Astrocyte (in vitro differentiated cells and primary cell): ENCODE measurements at regions not wholly inside any gene's neighbourhood (a gene's known extent, or its start where the extent isn't known, plus 50 kb on each side); places are given as distances from the start of the nearest gene placed in this dataset.

Experiments
- DNase-seq: peaks from one replicate; pipeline ENCODE4 v3.0.0-alpha.2; 2010; ENCODE audit warnings: low read depth
- FAIRE-seq: peaks from 2 replicates; lab custom pipeline; 2011; peaks lifted over from hg19 to GRCh38; lab: Jason Lieb, UNC
- H2AFZ ChIP-seq: 2 replicates; pipeline ENCODE4 v1.6.0; 2012; ENCODE audit warnings: low read depth, low read length, inconsistent platforms
- H3K27ac ChIP-seq: 2 replicates; pipeline ENCODE4 v1.5.1; 2011; ENCODE audit warnings: low read depth, low read length, inconsistent platforms
- H3K27me3 ChIP-seq: 2 replicates; pipeline ENCODE4 v1.6.0; 2011; ENCODE audit warnings: low read length, inconsistent platforms; ENCODE audit not compliant: insufficient read depth
- H3K36me3 ChIP-seq: 2 replicates; pipeline ENCODE4 v1.5.1; 2011; ENCODE audit warnings: low read length, inconsistent platforms; ENCODE audit not compliant: insufficient read depth
- H3K4me1 ChIP-seq: 2 replicates; pipeline ENCODE4 v1.5.1; 2011; ENCODE audit warnings: low read length, inconsistent platforms; ENCODE audit not compliant: insufficient read depth
- H3K4me2 ChIP-seq: 2 replicates; pipeline ENCODE4 v1.6.0; 2012; ENCODE audit warnings: low read length, inconsistent platforms
- H3K4me3 ChIP-seq: 2 replicates; pipeline ENCODE4 v1.5.1; 2011; ENCODE audit warnings: low read depth, mild to moderate bottlenecking, low read length, inconsistent platforms; ENCODE audit not compliant: insufficient read depth
- H3K79me2 ChIP-seq: 2 replicates; pipeline ENCODE4 v1.6.0; 2012; ENCODE audit warnings: mild to moderate bottlenecking, low read length, inconsistent platforms; ENCODE audit not compliant: insufficient read depth
- H3K9ac ChIP-seq: 2 replicates; pipeline ENCODE4 v1.6.0; 2012; ENCODE audit warnings: mild to moderate bottlenecking, low read length, inconsistent platforms
- H3K9me3 ChIP-seq: 2 replicates; pipeline ENCODE4 v1.5.1; 2012; ENCODE audit warnings: low read depth, mild to moderate bottlenecking, low read length, inconsistent platforms; ENCODE audit not compliant: insufficient read depth
- H4K20me1 ChIP-seq: 2 replicates; pipeline ENCODE4 v1.6.0; 2012; ENCODE audit warnings: low read length, inconsistent platforms; ENCODE audit not compliant: insufficient read depth
- H3K27ac Mint-ChIP-seq: one replicate; pipeline ENCODE4 v1.8.0; 2021; ENCODE audit warnings: mild to moderate bottlenecking, mixed read lengths; ENCODE audit not compliant: unreplicated experiment
- H3K27me3 Mint-ChIP-seq: one replicate; pipeline ENCODE4 v1.8.0; 2021; ENCODE audit warnings: low read depth, mixed read lengths; ENCODE audit not compliant: unreplicated experiment
- H3K36me3 Mint-ChIP-seq: one replicate; pipeline ENCODE4 v1.8.0; 2021; ENCODE audit warnings: low read depth, mixed read lengths; ENCODE audit not compliant: unreplicated experiment
- H3K4me1 Mint-ChIP-seq: one replicate; pipeline ENCODE4 v1.8.0; 2021; ENCODE audit warnings: low read depth, mixed read lengths; ENCODE audit not compliant: unreplicated experiment
- H3K4me3 Mint-ChIP-seq: one replicate; pipeline ENCODE4 v1.8.0; 2021; ENCODE audit warnings: mild to moderate bottlenecking, moderate library complexity, mixed read lengths; ENCODE audit not compliant: unreplicated experiment
- H3K9me3 Mint-ChIP-seq: one replicate; pipeline ENCODE4 v1.8.0; 2021; ENCODE audit warnings: mild to moderate bottlenecking, mixed read lengths; ENCODE audit not compliant: unreplicated experiment
- CTCF ChIP-seq: IDR thresholded peaks from 2 replicates; pipeline ENCODE4 v1.5.1; 2011; ENCODE audit warnings: low read depth, mild to moderate bottlenecking, inconsistent platforms, low read length, moderate library complexity; ENCODE audit not compliant: insufficient read depth
- EZH2 ChIP-seq: IDR thresholded peaks from 2 replicates; pipeline ENCODE4 v1.6.1; 2012; ENCODE audit warnings: mild to moderate bottlenecking, low read length, inconsistent platforms; ENCODE audit not compliant: insufficient read depth

- H3K9me3 Mint-ChIP-seq, result no peaks in the 10 kb centered on the region
- Histone ChIP-seq H3K27me3 (no peaks in the 10 kb centered on the region), H3K27ac (no peak overlapping the region), H3K4me2 (no peak overlapping the region), H3K9me3 (no peaks in the 10 kb centered on the region), H3K4me3 (no peak overlapping the region), H3K4me1 (no peaks in the 10 kb centered on the region), H3K9ac (no peak overlapping the region), H4K20me1 (no peaks in the 10 kb centered on the region), H2AFZ (no peak overlapping the region), H3K79me2 (no peaks in the 10 kb centered on the region), H3K36me3 (no peaks in the 10 kb centered on the region)
- no peak overlapping the region for H3K4me3 Mint-ChIP-seq
- no peak for DNase-seq
- FAIRE-seq, result no peak
- TF ChIP-seq EZH2 (no peak), CTCF (no peak)
- no peaks in the 10 kb centered on the region for H3K27me3 Mint-ChIP-seq
- H3K36me3 Mint-ChIP-seq, result no peaks in the 10 kb centered on the region
- no peak overlapping the region for H3K27ac Mint-ChIP-seq
- H3K4me1 Mint-ChIP-seq, result no peaks in the 10 kb centered on the region
Observed at GRCh38 chr2:59734743-59735142, 818.7 kb downstream of the BCL11A start.

GRCh38 chr2:59733970-59734369 lies 819.5 kb downstream of the BCL11A start:
- Mint-ChIP-seq H3K27me3 (no peaks in the 10 kb centered on the region), H3K9me3 (no peaks in the 10 kb centered on the region)

GRCh38 chr2:59733567-59733930 lies 819.9 kb downstream of the BCL11A start:
- H2AFZ ChIP-seq, result no peak overlapping the region
- no peak overlapping the region for H3K27ac ChIP-seq
- Mint-ChIP-seq H3K27ac (no peak overlapping the region), H3K9me3 (no peaks in the 10 kb centered on the region), H3K4me1 (no peaks in the 10 kb centered on the region), H3K27me3 (no peaks in the 10 kb centered on the region), H3K4me3 (no peak overlapping the region), H3K36me3 (no peaks in the 10 kb centered on the region)
- no peaks in the 10 kb centered on the region for H3K27me3 ChIP-seq
- FAIRE-seq (no peak), DNase-seq (no peak)
- no peak overlapping the region for H3K9ac ChIP-seq
- no peak overlapping the region for H3K4me2 ChIP-seq
- no peaks in the 10 kb centered on the region for H3K4me1 ChIP-seq
- no peak overlapping the region for H3K4me3 ChIP-seq
- H4K20me1 ChIP-seq, result no peaks in the 10 kb centered on the region
- no peaks in the 10 kb centered on the region for H3K79me2 ChIP-seq
- TF ChIP-seq EZH2 (no peak), CTCF (no peak)
- no peaks in the 10 kb centered on the region for H3K36me3 ChIP-seq
- no peaks in the 10 kb centered on the region for H3K9me3 ChIP-seq

More at GRCh38 chr2:59733970-59734369, 819.5 kb downstream of the BCL11A start:
- Histone ChIP-seq H4K20me1 (no peaks in the 10 kb centered on the region), H3K9ac (no peak overlapping the region), H3K36me3 (no peaks in the 10 kb centered on the region), H2AFZ (no peak overlapping the region), H3K27ac (no peak overlapping the region), H3K4me1 (no peaks in the 10 kb centered on the region), H3K79me2 (no peaks in the 10 kb centered on the region), H3K9me3 (no peaks in the 10 kb centered on the region), H3K27me3 (no peaks in the 10 kb centered on the region), H3K4me2 (no peak overlapping the region), H3K4me3 (no peak overlapping the region)
- no peak for FAIRE-seq
- Mint-ChIP-seq H3K4me3 (no peak overlapping the region), H3K27ac (no peak overlapping the region), H3K36me3 (no peaks in the 10 kb centered on the region), H3K4me1 (no peaks in the 10 kb centered on the region)
- no peak for TF ChIP-seq EZH2
- no peak for TF ChIP-seq CTCF
- no peak for DNase-seq
